C4-2B (cell line): ENCODE measurements at regions not wholly inside any gene's neighbourhood (a gene's known extent, or its start where the extent isn't known, plus 50 kb on each side); places are given as distances from the start of the nearest gene placed in this dataset.
"Not testable (repeated sequence)": the region's sequence is repeated elsewhere in the genome, so short reads cannot be mapped to it uniquely, and the experiment has no call there.

Experiments
- H3K27ac ChIP-seq: fragments of 450-650 bp; 2 replicates; pipeline ENCODE4 v1.5.1; 2017
- CTCF ChIP-seq: fragments of 450-650 bp; conservative IDR thresholded peaks from 2 replicates; pipeline ENCODE4 v1.5.1; 2017; ENCODE audit warnings: mild to moderate bottlenecking
- ZFX ChIP-seq: fragments of 450-650 bp; IDR thresholded peaks from 2 replicates; pipeline ENCODE4 v1.6.1; 2017

- no peak for TF ChIP-seq CTCF
- no peak for TF ChIP-seq ZFX
- no peak overlapping the region for H3K27ac ChIP-seq
Observed at GRCh38 chr3:87949879-87950208, 109.0 kb downstream of the CGGBP1 start.

GRCh38 chr3:87949189-87949878, 109.5 kb downstream of the CGGBP1 start:
- H3K27ac ChIP-seq, result no peak overlapping the region
- TF ChIP-seq CTCF (no peak), ZFX (no peak)

- not testable (repeated sequence) for H3K27ac ChIP-seq
Observed at GRCh38 chr3:87946007-87946406, 112.8 kb downstream of the CGGBP1 start.

GRCh38 chr3:87942256-87942655, 116.5 kb downstream of the CGGBP1 start:
- H3K27ac ChIP-seq, result not testable (repeated sequence)

- no peak overlapping the region for H3K27ac ChIP-seq
- TF ChIP-seq ZFX, result no peak
- no peak for TF ChIP-seq CTCF
Observed at GRCh38 chr3:87924485-87924884, 134.3 kb downstream of the CGGBP1 start.

GRCh38 chr3:87920549-87920948, 138.3 kb downstream of the CGGBP1 start:
- TF ChIP-seq CTCF, result no peak
- TF ChIP-seq ZFX, result no peak
- H3K27ac ChIP-seq, result no peak overlapping the region

- TF ChIP-seq ZFX, result no peak
- no peak for TF ChIP-seq CTCF
- no peak overlapping the region for H3K27ac ChIP-seq
Observed at GRCh38 chr3:87901141-87901540, 157.7 kb downstream of the CGGBP1 start.

GRCh38 chr3:87900061-87900460, 158.7 kb downstream of the CGGBP1 start:
- TF ChIP-seq ZFX (no peak), CTCF (peak; percentile 43)

GRCh38 chr3:87898971-87899370, 159.8 kb downstream of the CGGBP1 start:
- no peak for TF ChIP-seq CTCF
- no peak for TF ChIP-seq ZFX
- no peak overlapping the region for H3K27ac ChIP-seq

More at GRCh38 chr3:87900061-87900460, 158.7 kb downstream of the CGGBP1 start:
- no peak overlapping the region for H3K27ac ChIP-seq
